ENCODE measurements at regions not wholly inside any gene's neighbourhood (a gene's known extent, or its start where the extent isn't known, plus 50 kb on each side); places are given as distances from the start of the nearest gene placed in this dataset.

DNA sequence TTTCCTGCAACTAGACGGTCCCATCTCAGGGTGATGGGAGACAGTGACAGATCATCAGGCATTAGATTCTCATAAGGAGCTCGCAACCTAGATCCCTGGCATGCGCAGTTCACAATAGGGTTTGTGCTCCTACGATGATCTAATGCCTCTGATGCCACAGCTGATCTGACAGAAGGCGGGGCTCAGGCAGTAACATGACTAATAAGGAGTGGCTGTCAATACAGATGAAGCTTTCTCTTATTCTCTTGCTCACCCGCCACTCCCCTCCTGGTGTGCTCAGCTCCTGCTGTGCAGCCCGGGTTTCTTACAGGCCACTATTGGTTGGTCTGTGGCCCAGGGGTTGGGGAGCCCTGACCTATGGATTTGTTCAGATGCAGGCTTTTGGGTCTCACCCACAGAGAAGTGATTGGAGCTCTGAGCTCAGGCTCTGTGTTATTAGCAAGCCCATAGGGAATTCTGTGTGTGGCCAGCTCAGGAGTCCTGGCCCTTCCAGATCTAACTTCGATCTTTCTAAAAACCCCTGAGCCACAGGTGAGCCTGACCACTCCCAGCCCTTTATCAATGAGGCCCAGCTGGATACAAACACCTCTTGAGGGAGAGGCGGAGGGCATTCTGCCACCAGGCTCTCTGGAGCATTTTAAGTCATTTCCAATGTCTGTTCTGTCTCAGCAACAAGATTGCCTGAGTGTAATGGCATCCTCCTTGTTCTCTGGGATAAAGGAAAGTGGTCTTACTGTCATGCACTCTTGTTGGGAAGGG is 351.8 kb downstream of the BUD13 start:
- no peaks in the 10 kb centered on the region for H3K36me3 ChIP-seq
- H3K4me3 ChIP-seq, result no peak overlapping the region
- no peak for DNase-seq (ENCODE audit: low spot score in 2 of 2)
- no peak overlapping the region for H3K27ac ChIP-seq
- intact Hi-C loops (cut with DNase I), result no loop called here
- H3K4me1 ChIP-seq, result no peaks in the 10 kb centered on the region
- H3K9me3 ChIP-seq, result no peaks in the 10 kb centered on the region
- no peaks in the 10 kb centered on the region for H3K27me3 ChIP-seq
- TF ChIP-seq, protein P1, sequence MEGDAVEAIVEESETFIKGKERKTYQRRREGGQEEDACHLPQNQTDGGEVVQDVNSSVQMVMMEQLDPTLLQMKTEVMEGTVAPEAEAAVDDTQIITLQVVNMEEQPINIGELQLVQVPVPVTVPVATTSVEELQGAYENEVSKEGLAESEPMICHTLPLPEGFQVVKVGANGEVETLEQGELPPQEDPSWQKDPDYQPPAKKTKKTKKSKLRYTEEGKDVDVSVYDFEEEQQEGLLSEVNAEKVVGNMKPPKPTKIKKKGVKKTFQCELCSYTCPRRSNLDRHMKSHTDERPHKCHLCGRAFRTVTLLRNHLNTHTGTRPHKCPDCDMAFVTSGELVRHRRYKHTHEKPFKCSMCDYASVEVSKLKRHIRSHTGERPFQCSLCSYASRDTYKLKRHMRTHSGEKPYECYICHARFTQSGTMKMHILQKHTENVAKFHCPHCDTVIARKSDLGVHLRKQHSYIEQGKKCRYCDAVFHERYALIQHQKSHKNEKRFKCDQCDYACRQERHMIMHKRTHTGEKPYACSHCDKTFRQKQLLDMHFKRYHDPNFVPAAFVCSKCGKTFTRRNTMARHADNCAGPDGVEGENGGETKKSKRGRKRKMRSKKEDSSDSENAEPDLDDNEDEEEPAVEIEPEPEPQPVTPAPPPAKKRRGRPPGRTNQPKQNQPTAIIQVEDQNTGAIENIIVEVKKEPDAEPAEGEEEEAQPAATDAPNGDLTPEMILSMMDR (IDR thresholded peaks at IDR 0.05), result no peak

DNA sequence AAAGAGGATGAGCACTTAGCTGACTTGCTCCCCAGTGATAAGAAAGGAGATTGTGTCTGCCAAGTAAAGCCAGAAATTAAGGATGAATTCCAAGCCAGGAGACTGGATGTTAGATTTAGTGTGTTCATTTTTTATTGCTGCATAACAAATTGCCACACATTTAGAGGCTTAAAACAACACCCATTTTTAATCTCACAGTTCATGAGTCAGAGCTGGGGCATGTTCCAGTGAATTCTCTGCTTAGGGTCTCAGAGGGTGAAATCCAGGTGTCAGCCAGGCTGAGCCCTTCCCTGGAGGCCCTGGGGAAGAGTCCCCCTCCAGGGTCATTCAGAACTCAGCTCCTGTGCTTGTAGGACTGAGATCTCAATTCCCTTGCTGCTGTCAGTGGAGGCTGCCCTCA is 352.8 kb downstream of the BUD13 start:
- DNase-seq (ENCODE audit: low spot score in 2 of 2), result no peak
- no peaks in the 10 kb centered on the region for H3K9me3 ChIP-seq
- intact Hi-C loops (cut with DNase I), result no loop called here
- no peaks in the 10 kb centered on the region for H3K36me3 ChIP-seq
- TF ChIP-seq, protein P1 (IDR thresholded peaks at IDR 0.05), result no peak
- no peaks in the 10 kb centered on the region for H3K27me3 ChIP-seq
- H3K4me1 ChIP-seq, result no peaks in the 10 kb centered on the region
- H3K4me3 ChIP-seq, result no peak overlapping the region
- H3K27ac ChIP-seq, result no peak overlapping the region

DNA sequence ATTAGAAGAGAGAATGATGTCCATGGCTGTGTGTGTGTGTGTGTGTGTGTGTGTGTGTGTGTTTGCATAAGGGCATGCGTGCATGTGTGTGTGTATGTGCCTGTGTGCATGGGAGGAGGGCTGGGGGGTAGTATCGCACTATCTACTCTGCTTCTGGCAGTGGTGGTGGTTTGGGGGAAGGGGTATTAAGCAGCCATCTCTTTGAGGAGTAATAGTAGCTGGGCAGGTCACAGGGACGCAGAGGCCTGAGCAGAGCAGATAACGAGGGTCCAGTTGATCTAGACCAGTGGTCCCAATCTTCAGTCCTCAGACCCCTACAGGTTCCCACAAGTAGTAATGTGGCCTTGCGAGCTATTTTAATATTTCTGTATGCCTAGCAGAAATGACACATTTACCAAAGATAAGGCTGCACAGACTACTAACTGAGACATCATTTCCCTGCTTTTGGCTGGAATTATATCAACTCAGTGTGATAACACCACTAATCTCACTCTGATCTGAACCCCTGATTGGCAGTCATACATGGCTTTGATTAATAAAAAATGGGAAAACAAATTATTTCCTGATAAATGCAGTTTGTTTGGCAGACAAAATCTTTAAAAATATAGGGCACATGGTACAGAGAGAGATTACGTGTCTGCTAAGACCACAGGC is 354.3 kb downstream of the BUD13 start:
- TF ChIP-seq, protein P1 (IDR thresholded peaks at IDR 0.05), result no peak
- Histone ChIP-seq H3K4me3 (no peak overlapping the region), H3K27ac (no peak overlapping the region), H3K9me3 (no peaks in the 10 kb centered on the region), H3K27me3 (no peaks in the 10 kb centered on the region), H3K36me3 (no peaks in the 10 kb centered on the region), H3K4me1 (no peaks in the 10 kb centered on the region)
- intact Hi-C loops (cut with DNase I), result no loop called here
- no peak for DNase-seq (ENCODE audit: low spot score in 2 of 2)

DNA sequence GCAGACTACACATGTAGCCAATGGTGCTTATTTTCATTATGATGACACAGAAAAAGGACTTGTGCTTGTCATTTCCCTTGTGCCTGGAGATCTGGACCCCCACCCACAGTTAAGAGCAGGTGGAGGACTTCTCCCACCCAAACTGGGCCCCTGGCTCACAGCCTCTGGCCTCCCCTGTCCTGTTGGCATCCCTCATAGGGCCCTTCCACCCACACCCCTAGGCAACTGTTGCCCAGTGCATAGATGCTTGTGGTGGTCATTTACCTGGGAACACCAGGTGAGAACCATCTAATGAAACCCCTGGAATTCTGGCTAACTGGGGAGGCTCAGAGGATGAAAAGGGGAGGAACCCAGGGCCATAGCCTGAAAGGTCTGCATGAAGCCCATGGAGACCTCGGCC is 355.9 kb downstream of the BUD13 start:
- Histone ChIP-seq H3K27me3 (no peaks in the 10 kb centered on the region), H3K4me3 (no peak overlapping the region), H3K9me3 (no peaks in the 10 kb centered on the region), H3K4me1 (no peaks in the 10 kb centered on the region), H3K27ac (no peak overlapping the region), H3K36me3 (no peaks in the 10 kb centered on the region)
- TF ChIP-seq, protein P1 (IDR thresholded peaks at IDR 0.05), result no peak
- intact Hi-C loops (cut with DNase I), result no loop called here
- no peak for DNase-seq (ENCODE audit: low spot score in 2 of 2)

DNA sequence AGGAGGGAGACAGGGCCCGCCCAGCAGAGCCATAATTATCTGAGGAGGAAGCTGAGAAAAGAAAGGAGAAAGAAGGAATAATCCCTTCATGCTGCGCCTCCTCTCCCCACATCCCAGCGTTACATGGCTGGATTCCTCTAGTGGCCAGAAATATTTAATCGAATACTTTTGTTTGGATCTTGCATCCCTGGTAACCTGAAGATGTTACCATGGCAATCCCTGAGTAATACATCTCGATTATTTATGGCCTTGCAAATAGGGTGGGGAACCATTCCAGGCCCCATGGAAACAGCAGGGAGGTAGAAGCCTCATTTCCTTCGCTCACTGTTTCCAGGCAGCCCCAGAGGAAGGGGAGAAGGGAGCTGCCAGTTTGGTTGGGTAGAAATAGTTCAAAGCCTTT is 357.7 kb downstream of the BUD13 start:
- no peaks in the 10 kb centered on the region for H3K36me3 ChIP-seq
- no peaks in the 10 kb centered on the region for H3K4me1 ChIP-seq
- no peak overlapping the region for H3K27ac ChIP-seq
- intact Hi-C loops (cut with DNase I), result no loop called here
- H3K4me3 ChIP-seq, result no peak overlapping the region
- DNase-seq (ENCODE audit: low spot score in 2 of 2), result no peak
- H3K27me3 ChIP-seq, result no peaks in the 10 kb centered on the region
- TF ChIP-seq, protein P1 (IDR thresholded peaks at IDR 0.05), result no peak
- H3K9me3 ChIP-seq, result no peaks in the 10 kb centered on the region
